ENCODE measurements at regions not wholly inside any gene's neighbourhood (a gene's known extent, or its start where the extent isn't known, plus 50 kb on each side); places are given as distances from the start of the nearest gene placed in this dataset.
A peak's percentile ranks its signal among the peaks of the same experiment; 100 is the strongest.

DNA sequence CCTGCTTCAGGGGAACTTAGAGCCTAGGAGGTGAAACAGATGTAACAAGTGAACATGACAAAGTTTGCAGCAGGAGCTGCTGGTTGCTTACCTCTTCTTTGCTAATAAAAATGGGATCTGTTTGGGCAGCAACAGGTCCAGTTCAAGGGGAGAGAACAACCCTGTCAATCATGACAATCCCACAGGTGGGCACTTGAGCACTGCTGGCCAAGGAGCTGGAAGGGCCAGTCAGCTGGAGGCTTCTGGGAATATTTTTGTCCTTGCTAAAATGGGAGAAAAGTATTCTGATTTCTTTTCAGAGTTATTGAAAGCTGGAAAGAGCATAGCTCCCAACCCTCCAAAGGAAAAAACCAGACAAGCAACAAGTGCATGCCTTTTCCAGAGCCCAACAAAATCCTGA is 477.7 kb upstream of the SULF2 start:
- peak; percentile 45 for DNase-seq (ENCODE audit: low spot score)
- TF ChIP-seq, protein P1, sequence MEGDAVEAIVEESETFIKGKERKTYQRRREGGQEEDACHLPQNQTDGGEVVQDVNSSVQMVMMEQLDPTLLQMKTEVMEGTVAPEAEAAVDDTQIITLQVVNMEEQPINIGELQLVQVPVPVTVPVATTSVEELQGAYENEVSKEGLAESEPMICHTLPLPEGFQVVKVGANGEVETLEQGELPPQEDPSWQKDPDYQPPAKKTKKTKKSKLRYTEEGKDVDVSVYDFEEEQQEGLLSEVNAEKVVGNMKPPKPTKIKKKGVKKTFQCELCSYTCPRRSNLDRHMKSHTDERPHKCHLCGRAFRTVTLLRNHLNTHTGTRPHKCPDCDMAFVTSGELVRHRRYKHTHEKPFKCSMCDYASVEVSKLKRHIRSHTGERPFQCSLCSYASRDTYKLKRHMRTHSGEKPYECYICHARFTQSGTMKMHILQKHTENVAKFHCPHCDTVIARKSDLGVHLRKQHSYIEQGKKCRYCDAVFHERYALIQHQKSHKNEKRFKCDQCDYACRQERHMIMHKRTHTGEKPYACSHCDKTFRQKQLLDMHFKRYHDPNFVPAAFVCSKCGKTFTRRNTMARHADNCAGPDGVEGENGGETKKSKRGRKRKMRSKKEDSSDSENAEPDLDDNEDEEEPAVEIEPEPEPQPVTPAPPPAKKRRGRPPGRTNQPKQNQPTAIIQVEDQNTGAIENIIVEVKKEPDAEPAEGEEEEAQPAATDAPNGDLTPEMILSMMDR (IDR thresholded peaks at IDR 0.05): no peak
- H3K4me3 ChIP-seq: no peak overlapping the region
- no peak overlapping the region for H3K27ac ChIP-seq

DNA sequence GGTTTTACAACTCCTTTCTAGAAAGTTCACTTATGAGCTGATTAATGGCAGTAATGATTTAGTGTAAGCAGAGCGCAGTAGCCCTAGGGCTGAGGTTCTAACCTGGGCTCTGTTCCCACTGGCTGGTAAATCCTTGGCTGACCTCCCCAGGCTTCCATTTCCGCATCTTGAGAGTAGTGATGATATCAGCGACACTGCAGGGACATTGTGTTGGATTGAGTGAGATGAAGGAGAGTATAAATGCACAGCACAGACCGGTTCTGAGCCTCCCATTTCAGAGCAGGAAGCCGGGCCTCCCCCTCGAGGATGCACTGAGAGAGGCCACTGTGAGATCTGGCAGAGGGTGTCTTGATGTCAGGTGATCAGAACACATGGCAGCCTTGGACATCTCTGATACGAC is 477.2 kb upstream of the SULF2 start:
- no peak overlapping the region for H3K4me3 ChIP-seq
- TF ChIP-seq, protein P1 (IDR thresholded peaks at IDR 0.05): no peak
- no peak overlapping the region for H3K27ac ChIP-seq
- DNase-seq (ENCODE audit: low spot score): peak; percentile 24

DNA sequence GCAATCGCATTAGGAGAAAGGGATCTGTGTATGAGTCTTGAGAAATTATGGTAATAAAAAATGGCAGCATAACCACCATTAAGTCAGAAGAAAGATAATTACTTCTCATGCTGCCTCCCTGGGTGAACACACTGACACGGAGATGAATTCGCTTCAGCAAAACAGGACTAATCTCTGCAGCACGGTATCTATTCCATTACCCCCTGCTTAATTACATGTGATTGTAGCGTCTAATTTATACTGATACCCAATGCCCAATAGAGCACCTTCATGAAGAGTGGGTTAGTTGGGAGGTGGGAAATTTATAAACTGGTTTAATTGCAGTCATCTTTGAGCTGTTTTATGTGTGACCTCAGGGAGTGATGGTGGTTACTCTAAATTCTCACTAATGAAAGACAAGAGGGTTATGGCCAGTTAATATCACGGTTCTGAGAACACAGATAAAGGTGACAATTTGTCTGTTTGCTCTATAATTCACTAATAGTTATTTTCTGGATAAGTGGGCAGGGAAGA is 476.2 kb upstream of the SULF2 start:
- Histone ChIP-seq H3K27ac (no peak overlapping the region), H3K4me3 (no peak overlapping the region)
- TF ChIP-seq, protein P1 (IDR thresholded peaks at IDR 0.05): no peak
- no peak for DNase-seq (ENCODE audit: low spot score)

DNA sequence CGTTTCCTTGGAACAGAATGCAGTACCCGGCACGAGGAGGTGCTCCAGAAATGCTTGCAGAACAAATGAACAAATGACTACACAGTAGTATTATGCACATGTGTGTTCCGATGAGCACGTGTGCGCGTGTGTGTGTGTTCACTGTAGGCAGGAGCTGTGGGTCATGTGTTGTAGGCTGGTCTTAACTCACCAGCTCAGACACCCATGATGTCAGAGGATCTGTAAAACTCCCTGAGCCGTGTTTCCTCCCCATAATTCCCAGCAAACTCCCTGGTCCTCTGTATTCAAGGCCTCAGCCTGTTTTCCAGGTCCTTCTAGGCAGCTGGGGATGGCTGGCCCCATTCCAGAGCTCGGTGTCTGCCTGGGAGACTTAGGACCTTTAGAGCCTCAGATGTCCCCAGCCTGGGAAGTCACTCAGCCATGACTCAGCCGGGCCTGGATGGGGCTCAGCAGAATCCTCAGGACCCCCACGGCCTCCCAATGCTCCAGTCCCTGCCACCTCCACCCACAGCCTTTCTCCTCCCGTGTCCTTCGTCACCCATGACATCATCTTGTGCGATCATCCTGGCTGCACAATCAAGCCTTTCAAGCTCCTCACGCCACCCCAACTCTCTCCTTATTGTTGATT is 475.0 kb upstream of the SULF2 start:
- TF ChIP-seq, protein P1 (IDR thresholded peaks at IDR 0.05): no peak
- DNase-seq (ENCODE audit: low spot score): peak; percentile 28
- no peak overlapping the region for H3K4me3 ChIP-seq
- no peak overlapping the region for H3K27ac ChIP-seq

DNA sequence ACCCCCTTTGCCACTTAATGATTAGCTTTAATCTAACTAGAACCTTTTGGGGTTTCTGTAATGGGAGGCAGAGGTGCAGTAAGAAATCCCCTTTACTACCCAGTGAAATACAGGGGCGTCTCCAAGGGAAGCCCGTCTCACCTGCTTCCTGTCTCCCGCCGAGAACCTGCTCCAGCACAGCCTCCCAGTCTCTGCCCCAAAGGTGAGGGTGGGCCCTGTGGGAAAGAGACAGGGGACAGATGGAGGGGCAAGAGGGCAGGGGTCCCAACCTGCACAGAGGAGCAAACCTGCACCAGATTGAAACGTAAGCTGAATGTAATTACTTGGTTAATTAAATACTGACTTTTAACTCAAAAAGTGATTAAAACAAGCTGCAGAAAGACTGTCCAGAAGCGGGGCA is 474.2 kb upstream of the SULF2 start:
- H3K4me3 ChIP-seq: no peak overlapping the region
- H3K27ac ChIP-seq: no peak overlapping the region
- DNase-seq (ENCODE audit: low spot score): peak; percentile 14
- TF ChIP-seq, protein P1 (IDR thresholded peaks at IDR 0.05): no peak

DNA sequence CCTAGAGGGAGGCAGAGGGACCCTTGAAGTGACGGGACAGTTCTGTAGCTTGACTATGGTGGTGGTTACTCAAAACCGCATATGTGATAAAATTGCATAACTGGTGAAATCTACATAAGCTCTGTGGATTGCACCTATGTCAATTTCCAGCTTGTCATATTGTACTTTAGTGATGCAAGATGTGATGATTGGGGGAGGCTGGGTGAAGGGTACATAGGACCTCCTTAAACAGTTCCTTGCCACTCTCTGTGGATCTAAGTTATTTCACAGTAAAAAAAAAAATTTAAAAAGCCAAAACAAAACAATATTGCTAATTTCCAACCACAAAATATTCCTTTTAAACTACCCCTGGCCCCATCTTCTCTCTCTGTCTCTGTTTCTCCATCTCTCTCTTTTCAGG is 472.6 kb upstream of the SULF2 start:
- no peak overlapping the region for H3K4me3 ChIP-seq
- no peak for DNase-seq (ENCODE audit: low spot score)
- TF ChIP-seq, protein P1 (IDR thresholded peaks at IDR 0.05): no peak
- no peak overlapping the region for H3K27ac ChIP-seq

DNA sequence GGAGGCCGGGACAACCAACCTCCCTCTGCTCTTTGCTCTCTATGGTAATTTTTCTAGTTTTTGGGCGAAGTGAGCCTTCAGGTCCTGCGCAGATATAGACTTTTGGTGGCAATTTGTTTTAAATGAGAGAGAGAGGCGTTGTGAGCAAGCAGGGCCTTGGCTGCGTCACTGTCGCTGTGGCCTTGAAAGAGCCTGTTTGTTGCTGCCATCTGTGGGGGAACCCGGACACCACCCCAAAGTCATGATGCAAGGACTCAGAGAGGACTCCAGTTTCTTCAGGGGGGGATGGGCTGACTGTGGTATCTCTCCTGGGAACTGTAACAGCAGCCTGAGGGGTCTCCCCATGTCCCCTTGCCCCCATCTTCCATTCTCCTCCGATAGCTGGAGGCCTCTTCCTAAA is 462.7 kb upstream of the SULF2 start:
- Histone ChIP-seq H3K4me3 (no peak overlapping the region), H3K27ac (no peak overlapping the region)
- no peak for DNase-seq (ENCODE audit: low spot score)
- TF ChIP-seq, protein P1 (IDR thresholded peaks at IDR 0.05): no peak
